HG03521 (cell line): ENCODE measurements at regions not wholly inside any gene's neighbourhood (a gene's known extent, or its start where the extent isn't known, plus 50 kb on each side); places are given as distances from the start of the nearest gene placed in this dataset.
"Not testable (repeated sequence)": the region's sequence is repeated elsewhere in the genome, so short reads cannot be mapped to it uniquely, and the experiment has no call there.

ENCODE experiments used
- ATAC-seq: cut with Tn5 transposase; IDR thresholded peaks from one replicate; pipeline ENCODE4 v1.9.1; 2021; ENCODE audit warnings: mild to moderate bottlenecking, moderate library complexity; ENCODE audit not compliant: unreplicated experiment

- ATAC-seq = not testable (repeated sequence)
These were observed 72.1 kb downstream of the OGFRL1 start for GRCh38 chr6:71360556-71361335.

GRCh38 chr6:71364889-71365542, 76.4 kb downstream of the OGFRL1 start:
- no peak for ATAC-seq

GRCh38 chr6:71367756-71368155, 79.1 kb downstream of the OGFRL1 start:
- no peak for ATAC-seq

GRCh38 chr6:71368284-71368683, 79.7 kb downstream of the OGFRL1 start:
- no peak for ATAC-seq

- ATAC-seq = no peak
These were observed 82.9 kb downstream of the OGFRL1 start for GRCh38 chr6:71371559-71371958.

GRCh38 chr6:71373943-71374342, 85.3 kb downstream of the OGFRL1 start:
- ATAC-seq = no peak

GRCh38 chr6:71375676-71376075, 87.1 kb downstream of the OGFRL1 start:
- ATAC-seq = no peak

GRCh38 chr6:71376830-71377229, 88.2 kb downstream of the OGFRL1 start:
- no peak for ATAC-seq

- ATAC-seq = no peak
These were observed 94.9 kb downstream of the OGFRL1 start for GRCh38 chr6:71383476-71383875.

- no peak for ATAC-seq
These were observed 95.4 kb downstream of the OGFRL1 start for GRCh38 chr6:71383901-71384489.

- ATAC-seq = no peak
These were observed 96.7 kb downstream of the OGFRL1 start for GRCh38 chr6:71385111-71385822.

- ATAC-seq = no peak
These were observed 97.6 kb downstream of the OGFRL1 start for GRCh38 chr6:71386215-71386614.

- ATAC-seq = no peak
These were observed 98.6 kb downstream of the OGFRL1 start for GRCh38 chr6:71387179-71387578.

GRCh38 chr6:71388068-71388744, 99.6 kb downstream of the OGFRL1 start:
- ATAC-seq = no peak

GRCh38 chr6:71388856-71389527, 100.4 kb downstream of the OGFRL1 start:
- ATAC-seq = no peak

- ATAC-seq = no peak
These were observed 102.5 kb downstream of the OGFRL1 start for GRCh38 chr6:71391126-71391525.

GRCh38 chr6:71392276-71392675, 103.7 kb downstream of the OGFRL1 start:
- no peak for ATAC-seq

- no peak for ATAC-seq
These were observed 104.9 kb downstream of the OGFRL1 start for GRCh38 chr6:71393471-71393870.

GRCh38 chr6:71393981-71394432, 105.4 kb downstream of the OGFRL1 start:
- no peak for ATAC-seq

- no peak for ATAC-seq
These were observed 106.3 kb downstream of the OGFRL1 start for GRCh38 chr6:71394926-71395325.
